ENCODE measurements at regions not wholly inside any gene's neighbourhood (a gene's known extent, or its start where the extent isn't known, plus 50 kb on each side); places are given as distances from the start of the nearest gene placed in this dataset.
"Not testable (repeated sequence)": the region's sequence is repeated elsewhere in the genome, so short reads cannot be mapped to it uniquely, and the experiment has no call there.

- Histone ChIP-seq H3K4me3 (ENCODE audit: low read depth, low read length) (no peak overlapping the region), H3K4me1 (ENCODE audit: control insufficient read depth, insufficient read depth, low read length, poor library complexity, severe bottlenecking) (no peaks in the 10 kb centered on the region), H3K9me3 (ENCODE audit: control insufficient read depth in 2 of 2, low read length in 2 of 2) (peaks cover 0 to 9% of the 10 kb centered on the region in 2 experiments), H3K36me3 (ENCODE audit: control insufficient read depth, insufficient read depth, low read length) (no peaks in the 10 kb centered on the region), H3K27ac (ENCODE audit: insufficient read depth, low read length, poor library complexity, severe bottlenecking) (no peak overlapping the region), H3K27me3 (ENCODE audit: control insufficient read depth, insufficient read depth, low read length) (no peaks in the 10 kb centered on the region)
- DNase-seq (no peak), ATAC-seq (ENCODE audit: low read depth in 2 of 2) (no peak)
- Mint-ChIP-seq H3K4me1 (no peaks in the 10 kb centered on the region), H3K27me3 (no peaks in the 10 kb centered on the region), H3K36me3 (no peaks in the 10 kb centered on the region), H3K9me3 (peaks cover 3 to 25% (median 7%) of the 10 kb centered on the region in 7 donors), H3K27ac (no peak overlapping the region), H3K4me3 (no peak overlapping the region)
Measured at GRCh38 chr18:64679121-64679520, 530.2 kb upstream of the LINC00305 start.

- Histone ChIP-seq H3K9me3 (ENCODE audit: control insufficient read depth in 2 of 2, low read length in 2 of 2) (peaks cover 0 to 9% of the 10 kb centered on the region in 2 experiments), H3K4me3 (ENCODE audit: low read depth, low read length) (no peak overlapping the region), H3K27me3 (ENCODE audit: control insufficient read depth, insufficient read depth, low read length) (no peaks in the 10 kb centered on the region), H3K36me3 (ENCODE audit: control insufficient read depth, insufficient read depth, low read length) (no peaks in the 10 kb centered on the region), H3K27ac (ENCODE audit: insufficient read depth, low read length, poor library complexity, severe bottlenecking) (no peak overlapping the region), H3K4me1 (ENCODE audit: control insufficient read depth, insufficient read depth, low read length, poor library complexity, severe bottlenecking) (no peaks in the 10 kb centered on the region)
- Mint-ChIP-seq H3K4me1 (no peaks in the 10 kb centered on the region), H3K9me3 (peaks cover 2 to 20% (median 10%) of the 10 kb centered on the region in 7 donors), H3K27me3 (no peaks in the 10 kb centered on the region), H3K4me3 (no peak overlapping the region), H3K27ac (no peak overlapping the region), H3K36me3 (no peaks in the 10 kb centered on the region)
- no peak for ATAC-seq (ENCODE audit: low read depth in 2 of 2)
- no peak for DNase-seq
Measured at GRCh38 chr18:64678048-64678447, 529.2 kb upstream of the LINC00305 start.

GRCh38 chr18:64674694-64675093 is 525.8 kb upstream of the LINC00305 start:
- no peak overlapping the region for H3K4me3 Mint-ChIP-seq

GRCh38 chr18:64671293-64671692 is 522.4 kb upstream of the LINC00305 start:
- H3K27me3 ChIP-seq (ENCODE audit: control insufficient read depth, insufficient read depth, low read length); H3K4me3 Mint-ChIP-seq; H3K27me3 Mint-ChIP-seq; H3K4me1 ChIP-seq (ENCODE audit: control insufficient read depth, insufficient read depth, low read length, poor library complexity, severe bottlenecking); DNase-seq; H3K36me3 Mint-ChIP-seq; H3K27ac ChIP-seq (ENCODE audit: insufficient read depth, low read length, poor library complexity, severe bottlenecking); H3K4me1 Mint-ChIP-seq; ATAC-seq (ENCODE audit: low read depth in 2 of 2); H3K36me3 ChIP-seq (ENCODE audit: control insufficient read depth, insufficient read depth, low read length); H3K4me3 ChIP-seq (ENCODE audit: low read depth, low read length); H3K9me3 ChIP-seq (ENCODE audit: control insufficient read depth in 2 of 2, low read length in 2 of 2); H3K27ac Mint-ChIP-seq: not testable (repeated sequence)
- H3K9me3 Mint-ChIP-seq: peaks cover 3 to 29% (median 6%) of the 10 kb centered on the region in 7 donors

More at GRCh38 chr18:64674694-64675093, 525.8 kb upstream of the LINC00305 start:
- Histone ChIP-seq H3K36me3 (ENCODE audit: control insufficient read depth, insufficient read depth, low read length) (no peaks in the 10 kb centered on the region), H3K4me1 (ENCODE audit: control insufficient read depth, insufficient read depth, low read length, poor library complexity, severe bottlenecking) (no peaks in the 10 kb centered on the region), H3K4me3 (ENCODE audit: low read depth, low read length) (no peak overlapping the region), H3K27me3 (ENCODE audit: control insufficient read depth, insufficient read depth, low read length) (no peaks in the 10 kb centered on the region), H3K9me3 (ENCODE audit: control insufficient read depth in 2 of 2, low read length in 2 of 2) (peaks cover 0 to 5% of the 10 kb centered on the region in 2 experiments), H3K27ac (ENCODE audit: insufficient read depth, low read length, poor library complexity, severe bottlenecking) (no peak overlapping the region)
- ATAC-seq (ENCODE audit: low read depth in 2 of 2) (no peak), DNase-seq (no peak)
- Mint-ChIP-seq H3K27ac (no peak overlapping the region), H3K9me3 (peaks cover 3 to 24% (median 6%) of the 10 kb centered on the region in 7 donors), H3K4me1 (no peaks in the 10 kb centered on the region), H3K27me3 (no peaks in the 10 kb centered on the region), H3K36me3 (no peaks in the 10 kb centered on the region)

- H3K4me1 Mint-ChIP-seq: no peaks in the 10 kb centered on the region
- Histone ChIP-seq H3K9me3 (ENCODE audit: control insufficient read depth in 2 of 2, low read length in 2 of 2) (no peaks in the 10 kb centered on the region), H3K4me3 (ENCODE audit: low read depth, low read length) (no peak overlapping the region), H3K36me3 (ENCODE audit: control insufficient read depth, insufficient read depth, low read length) (no peaks in the 10 kb centered on the region), H3K27me3 (ENCODE audit: control insufficient read depth, insufficient read depth, low read length) (no peaks in the 10 kb centered on the region), H3K4me1 (ENCODE audit: control insufficient read depth, insufficient read depth, low read length, poor library complexity, severe bottlenecking) (no peaks in the 10 kb centered on the region), H3K27ac (ENCODE audit: insufficient read depth, low read length, poor library complexity, severe bottlenecking) (no peak overlapping the region)
- H3K27me3 Mint-ChIP-seq: no peaks in the 10 kb centered on the region
- H3K27ac Mint-ChIP-seq: no peak overlapping the region
- no peak for DNase-seq
- no peak for ATAC-seq (ENCODE audit: low read depth in 2 of 2)
- no peak overlapping the region for H3K4me3 Mint-ChIP-seq
- H3K36me3 Mint-ChIP-seq: no peaks in the 10 kb centered on the region
- H3K9me3 Mint-ChIP-seq: peaks cover 0 to 15% (median 4%) of the 10 kb centered on the region in 7 donors
Measured at GRCh38 chr18:64668461-64668962, 519.6 kb upstream of the LINC00305 start.

GRCh38 chr18:64663086-64663485 is 514.2 kb upstream of the LINC00305 start:
- Mint-ChIP-seq H3K4me1 (no peaks in the 10 kb centered on the region), H3K4me3 (no peak overlapping the region), H3K27ac (no peak overlapping the region), H3K27me3 (no peaks in the 10 kb centered on the region), H3K9me3 (peaks cover 0 to 12% (median 4%) of the 10 kb centered on the region in 7 donors), H3K36me3 (no peaks in the 10 kb centered on the region)
- DNase-seq (no peak), ATAC-seq (ENCODE audit: low read depth in 2 of 2) (no peak)
- H3K4me3 ChIP-seq (ENCODE audit: low read depth, low read length): no peak overlapping the region
- no peaks in the 10 kb centered on the region for H3K36me3 ChIP-seq (ENCODE audit: control insufficient read depth, insufficient read depth, low read length)
- H3K27me3 ChIP-seq (ENCODE audit: control insufficient read depth, insufficient read depth, low read length): no peaks in the 10 kb centered on the region
- H3K9me3 ChIP-seq (ENCODE audit: control insufficient read depth in 2 of 2, low read length in 2 of 2): no peaks in the 10 kb centered on the region
- no peak overlapping the region for H3K27ac ChIP-seq (ENCODE audit: insufficient read depth, low read length, poor library complexity, severe bottlenecking)
- H3K4me1 ChIP-seq (ENCODE audit: control insufficient read depth, insufficient read depth, low read length, poor library complexity, severe bottlenecking): no peaks in the 10 kb centered on the region

- no peak for ATAC-seq (ENCODE audit: low read depth in 2 of 2)
- no peaks in the 10 kb centered on the region for H3K4me1 ChIP-seq (ENCODE audit: control insufficient read depth, insufficient read depth, low read length, poor library complexity, severe bottlenecking)
- H3K27ac ChIP-seq (ENCODE audit: insufficient read depth, low read length, poor library complexity, severe bottlenecking): no peak overlapping the region
- no peaks in the 10 kb centered on the region for H3K9me3 ChIP-seq (ENCODE audit: control insufficient read depth in 2 of 2, low read length in 2 of 2)
- Mint-ChIP-seq H3K4me1 (no peaks in the 10 kb centered on the region), H3K36me3 (no peaks in the 10 kb centered on the region), H3K9me3 (peaks cover 0 to 16% (median 6%) of the 10 kb centered on the region in 7 donors), H3K27ac (no peak overlapping the region), H3K27me3 (no peaks in the 10 kb centered on the region), H3K4me3 (no peak overlapping the region)
- no peak overlapping the region for H3K4me3 ChIP-seq (ENCODE audit: low read depth, low read length)
- DNase-seq: no peak
- no peaks in the 10 kb centered on the region for H3K27me3 ChIP-seq (ENCODE audit: control insufficient read depth, insufficient read depth, low read length)
- no peaks in the 10 kb centered on the region for H3K36me3 ChIP-seq (ENCODE audit: control insufficient read depth, insufficient read depth, low read length)
Measured at GRCh38 chr18:64659196-64659595, 510.3 kb upstream of the LINC00305 start.

GRCh38 chr18:64653068-64653467 is 504.2 kb upstream of the LINC00305 start:
- no peaks in the 10 kb centered on the region for H3K4me1 Mint-ChIP-seq
- H3K9me3 Mint-ChIP-seq: peaks cover 0 to 10% (median 3%) of the 10 kb centered on the region in 7 donors
- H3K27ac Mint-ChIP-seq: no peak overlapping the region
- no peak overlapping the region for H3K4me3 Mint-ChIP-seq
- Histone ChIP-seq H3K9me3 (ENCODE audit: control insufficient read depth in 2 of 2, low read length in 2 of 2) (peaks cover 0 to 6% of the 10 kb centered on the region in 2 experiments), H3K4me3 (ENCODE audit: low read depth, low read length) (no peak overlapping the region), H3K27me3 (ENCODE audit: control insufficient read depth, insufficient read depth, low read length) (no peaks in the 10 kb centered on the region), H3K27ac (ENCODE audit: insufficient read depth, low read length, poor library complexity, severe bottlenecking) (no peak overlapping the region), H3K36me3 (ENCODE audit: control insufficient read depth, insufficient read depth, low read length) (no peaks in the 10 kb centered on the region), H3K4me1 (ENCODE audit: control insufficient read depth, insufficient read depth, low read length, poor library complexity, severe bottlenecking) (no peaks in the 10 kb centered on the region)
- H3K27me3 Mint-ChIP-seq: no peaks in the 10 kb centered on the region
- ATAC-seq (ENCODE audit: low read depth in 2 of 2): no peak
- no peaks in the 10 kb centered on the region for H3K36me3 Mint-ChIP-seq
- DNase-seq: no peak

All from CD4-positive, CD25-positive, alpha-beta regulatory T cell (primary cell).